Endothelial cell of umbilical vein (primary cell): ENCODE measurements at regions not wholly inside any gene's neighbourhood (a gene's known extent, or its start where the extent isn't known, plus 50 kb on each side); places are given as distances from the start of the nearest gene placed in this dataset.

Source experiments
- BruUV-seq: library from RNA; stranded (reverse); fragments of 400-500 nt; replicated peaks from 2 replicates; lab custom pipeline; 2021; lab: Mats Ljungman, UMichigan
- CTCF ChIA-PET: fragments of 300-600, 350-600 bp; sonication (Branson Sonifier 250); formaldehyde crosslinking; loops from one replicate; lab custom pipeline; 2021; ENCODE audit warnings: antibody characterized with exemption, inconsistent platforms; lab: Charles Lee
- POLR2A ChIA-PET: fragments of 300-600, 350-600 bp; sonication (Branson Sonifier 250); formaldehyde crosslinking; loops from one replicate; lab custom pipeline; 2021; ENCODE audit warnings: antibody characterized with exemption, inconsistent platforms; lab: Charles Lee
- DNase-seq: peaks from one replicate; pipeline ENCODE4 v3.0.0-alpha.2; 2011; ENCODE audit warnings: low read depth, low spot score
- FAIRE-seq: peaks from 2 replicates; lab custom pipeline; 2011; peaks lifted over from hg19 to GRCh38; lab: Jason Lieb, UNC
- H2AFZ ChIP-seq: 2 replicates; pipeline ENCODE4 v1.6.0; 2012; ENCODE audit warnings: low read depth, low read length, control low read depth, inconsistent platforms
- H3K27ac ChIP-seq: 2 replicates; pipeline ENCODE4 v1.5.1; 2011; ENCODE audit warnings: low read depth, mild to moderate bottlenecking, control low read depth, low read length, moderate library complexity; ENCODE audit not compliant: insufficient read depth
- H3K27me3 ChIP-seq, 2 experiments: 2 replicates each; pipeline versions ENCODE4 v1.6.0 to v1.6.1; 2011; ENCODE audit warnings: low read length in 2 of 2, mixed read lengths in 1 of 2; ENCODE audit not compliant: control insufficient read depth in 2 of 2, insufficient read depth in 2 of 2
- H3K36me3 ChIP-seq, 2 experiments: 2 replicates in 1 of 2; 3 replicates in 1 of 2; pipeline ENCODE4 v1.5.1; 2011; ENCODE audit warnings: low read length in 2 of 2, mild to moderate bottlenecking in 1 of 2, moderate library complexity in 1 of 2; ENCODE audit not compliant: control insufficient read depth in 2 of 2, insufficient read depth in 2 of 2; ENCODE audit errors: extremely low read depth in 1 of 2
- H3K4me1 ChIP-seq: 3 replicates; pipeline ENCODE4 v1.5.1; 2011; ENCODE audit warnings: mild to moderate bottlenecking, low read length; ENCODE audit not compliant: control insufficient read depth, insufficient read depth; ENCODE audit errors: extremely low read depth
- H3K4me2 ChIP-seq: 2 replicates; pipeline ENCODE4 v1.6.1; 2011; ENCODE audit warnings: low read length, control low read depth, mixed read lengths; ENCODE audit not compliant: insufficient read depth
- H3K4me3 ChIP-seq, 3 experiments: fragments of 200-600 bp in 1 of 3; sonication (generic), shearing (Covaris generic) in 1 of 3; replicated peaks in 1 of 3; 2 replicates each; pipeline ENCODE4 v1.5.1; 2011 to 2016; ENCODE audit warnings: control low read depth in 3 of 3, low read length in 3 of 3, mild to moderate bottlenecking in 2 of 3, inconsistent platforms in 1 of 3, low read depth in 1 of 3, moderate library complexity in 1 of 3; ENCODE audit not compliant: insufficient read depth in 1 of 3
- H3K79me2 ChIP-seq: 2 replicates; pipeline ENCODE4 v1.6.0; 2012; ENCODE audit warnings: low read length, inconsistent platforms; ENCODE audit not compliant: control insufficient read depth, insufficient read depth
- H3K9ac ChIP-seq: replicated peaks from 2 replicates; pipeline ENCODE3; 2011; ENCODE audit warnings: low read length, control low read depth; ENCODE audit not compliant: insufficient read depth; ENCODE audit errors: extremely low read depth
- H3K9me1 ChIP-seq: replicated peaks from 3 replicates; pipeline ENCODE4 v1.6.0; 2011; ENCODE audit warnings: mild to moderate bottlenecking, low read length; ENCODE audit not compliant: control insufficient read depth, insufficient read depth; ENCODE audit errors: extremely low read depth
- H3K9me3 ChIP-seq: replicated peaks from 2 replicates; pipeline ENCODE4 v1.5.1; 2012; ENCODE audit warnings: low read length, inconsistent platforms; ENCODE audit not compliant: control insufficient read depth, insufficient read depth
- H4K20me1 ChIP-seq: replicated peaks from 2 replicates; pipeline ENCODE3; 2011; ENCODE audit warnings: mild to moderate bottlenecking, low read length; ENCODE audit not compliant: control insufficient read depth, insufficient read depth; ENCODE audit errors: extremely low read depth
- EZH2 ChIP-seq: IDR thresholded peaks from 2 replicates; pipeline ENCODE4 v1.6.1; 2012; ENCODE audit warnings: borderline replicate concordance, low read depth, mild to moderate bottlenecking, moderate library complexity, low read length, inconsistent platforms; ENCODE audit not compliant: severe bottlenecking
- FOS ChIP-seq: IDR thresholded peaks from 2 replicates; pipeline ENCODE4 v1.6.1; 2011; ENCODE audit warnings: mild to moderate bottlenecking, low read length, moderate library complexity, borderline replicate concordance; ENCODE audit not compliant: insufficient read depth
- GATA2 ChIP-seq: IDR thresholded peaks from 2 replicates; pipeline ENCODE4 v1.7.0; 2011; ENCODE audit warnings: low read depth, mild to moderate bottlenecking, moderate library complexity, mixed read lengths, low read length; ENCODE audit not compliant: insufficient read length, insufficient read depth
- JUN ChIP-seq: IDR thresholded peaks from 2 replicates; pipeline ENCODE4 v1.6.1; 2011; ENCODE audit warnings: borderline replicate concordance, low read depth; ENCODE audit not compliant: insufficient read length, insufficient read depth
- MYC ChIP-seq: IDR thresholded peaks from one replicate; pipeline ENCODE4 v1.6.1; 2011; ENCODE audit warnings: mild to moderate bottlenecking, low read depth, low read length
- POLR2AphosphoS5 ChIP-seq: IDR thresholded peaks from 2 replicates; pipeline ENCODE4 v1.6.1; 2012; ENCODE audit warnings: low read depth, mild to moderate bottlenecking, control low read depth, low read length, moderate library complexity; ENCODE audit not compliant: insufficient read depth
- dilution Hi-C: fragments of 300-500 bp; cut with MboI; formaldehyde crosslinking; loops from one replicate; pipeline ENCODE4 v1.15.0; 2019; ENCODE audit warnings: low sequenced_read_pairs; ENCODE audit not compliant: extremely low pct_ligation_motif_present
- intact Hi-C: fragments of 100-400 bp; cut with micrococcal nuclease; formaldehyde crosslinking; loops from one replicate; pipeline ENCODE4 v1.10.0; 2022
- TF ChIP-seq, protein P1 (sequence below), 2 donors: IDR thresholded peaks; 1 replicate in 1 of 2; 2 replicates in 1 of 2; pipeline ENCODE4 v1.5.1; 2011; ENCODE audit warnings: low read length in 2 of 2, mild to moderate bottlenecking in 2 of 2, moderate library complexity in 2 of 2, control low read depth in 1 of 2, inconsistent platforms in 1 of 2, low read depth in 1 of 2; ENCODE audit not compliant: insufficient read depth in 1 of 2; ENCODE audit errors: extremely low read depth in 1 of 2

DNA sequence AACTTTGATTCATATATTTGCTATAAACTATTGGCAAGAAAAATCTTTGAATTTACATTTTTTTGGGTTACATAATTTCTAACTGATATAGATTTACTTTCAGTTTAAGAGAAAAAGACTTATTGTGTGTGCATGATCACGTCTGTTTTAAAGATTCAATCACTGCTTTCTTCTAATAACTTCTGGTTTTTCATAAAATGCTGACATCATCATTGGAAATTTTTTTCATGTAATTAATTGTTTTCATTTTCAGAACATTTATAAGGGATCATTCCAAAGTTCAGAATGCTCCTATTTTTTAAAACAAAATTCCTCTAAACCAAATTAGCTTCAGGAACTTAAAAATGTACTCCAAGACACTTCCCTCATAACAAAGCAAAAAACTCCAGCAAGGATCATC lies 500.7 kb upstream of the GBE1 start:
- Histone ChIP-seq H3K9ac (no peak overlapping the region), H3K27ac (no peak overlapping the region), H4K20me1 (no peaks in the 10 kb centered on the region), H3K4me1 (no peaks in the 10 kb centered on the region), H3K27me3 (no peaks in the 10 kb centered on the region), H3K79me2 (no peaks in the 10 kb centered on the region), H3K4me2 (no peak overlapping the region), H3K36me3 (no peaks in the 10 kb centered on the region), H3K9me3 (no peaks in the 10 kb centered on the region), H2AFZ (no peak overlapping the region), H3K9me1 (no peaks in the 10 kb centered on the region), H3K4me3 (no peak overlapping the region)
- BruUV-seq: no TSS peak
- dilution Hi-C loops (no loop called here), intact Hi-C loops (no loop called here)
- FAIRE-seq (no peak), DNase-seq (no peak)
- ChIA-PET CTCF (no interaction called here), POLR2A (no interaction called here)
- TF ChIP-seq POLR2AphosphoS5 (no peak), MYC (no peak), EZH2 (no peak), FOS (no peak), GATA2 (no peak), JUN (no peak)
- TF ChIP-seq, protein P1, sequence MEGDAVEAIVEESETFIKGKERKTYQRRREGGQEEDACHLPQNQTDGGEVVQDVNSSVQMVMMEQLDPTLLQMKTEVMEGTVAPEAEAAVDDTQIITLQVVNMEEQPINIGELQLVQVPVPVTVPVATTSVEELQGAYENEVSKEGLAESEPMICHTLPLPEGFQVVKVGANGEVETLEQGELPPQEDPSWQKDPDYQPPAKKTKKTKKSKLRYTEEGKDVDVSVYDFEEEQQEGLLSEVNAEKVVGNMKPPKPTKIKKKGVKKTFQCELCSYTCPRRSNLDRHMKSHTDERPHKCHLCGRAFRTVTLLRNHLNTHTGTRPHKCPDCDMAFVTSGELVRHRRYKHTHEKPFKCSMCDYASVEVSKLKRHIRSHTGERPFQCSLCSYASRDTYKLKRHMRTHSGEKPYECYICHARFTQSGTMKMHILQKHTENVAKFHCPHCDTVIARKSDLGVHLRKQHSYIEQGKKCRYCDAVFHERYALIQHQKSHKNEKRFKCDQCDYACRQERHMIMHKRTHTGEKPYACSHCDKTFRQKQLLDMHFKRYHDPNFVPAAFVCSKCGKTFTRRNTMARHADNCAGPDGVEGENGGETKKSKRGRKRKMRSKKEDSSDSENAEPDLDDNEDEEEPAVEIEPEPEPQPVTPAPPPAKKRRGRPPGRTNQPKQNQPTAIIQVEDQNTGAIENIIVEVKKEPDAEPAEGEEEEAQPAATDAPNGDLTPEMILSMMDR (IDR thresholded peaks at IDR 0.05; ENCODE audit: extremely low read depth in 1 of 2, insufficient read depth in 1 of 2, low read depth in 1 of 2, low read length in 2 of 2): no peak
